ENCODE measurements at regions not wholly inside any gene's neighbourhood (a gene's known extent, or its start where the extent isn't known, plus 50 kb on each side); places are given as distances from the start of the nearest gene placed in this dataset.

- DNase-seq (ENCODE audit: low read depth): no peak
Measured at GRCh38 chr3:109903100-109903499, 565.8 kb upstream of the DPPA4 start.

GRCh38 chr3:109910772-109911171 is 573.4 kb upstream of the DPPA4 start:
- no peak for DNase-seq (ENCODE audit: low read depth)

DNA sequence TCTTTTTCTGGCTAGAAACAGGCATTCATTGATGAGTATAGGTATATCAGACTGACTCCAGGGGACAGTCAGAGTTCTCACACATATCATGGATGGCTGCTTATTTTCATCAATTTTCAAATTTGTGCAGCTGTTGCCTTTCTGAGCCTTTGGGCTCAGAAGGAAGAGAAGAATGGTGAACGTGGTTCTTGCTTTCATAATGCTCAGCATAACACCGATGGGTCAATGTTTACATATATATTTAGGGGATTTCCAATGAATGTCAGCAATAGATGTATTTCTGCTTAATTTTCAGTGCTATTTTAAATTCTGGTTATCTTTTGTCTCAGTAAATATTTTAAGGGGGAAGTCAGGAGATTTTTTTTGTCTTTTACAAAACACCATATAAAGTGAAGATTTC is 581.4 kb upstream of the DPPA4 start:
- DNase-seq (ENCODE audit: low read depth): no peak

DNA sequence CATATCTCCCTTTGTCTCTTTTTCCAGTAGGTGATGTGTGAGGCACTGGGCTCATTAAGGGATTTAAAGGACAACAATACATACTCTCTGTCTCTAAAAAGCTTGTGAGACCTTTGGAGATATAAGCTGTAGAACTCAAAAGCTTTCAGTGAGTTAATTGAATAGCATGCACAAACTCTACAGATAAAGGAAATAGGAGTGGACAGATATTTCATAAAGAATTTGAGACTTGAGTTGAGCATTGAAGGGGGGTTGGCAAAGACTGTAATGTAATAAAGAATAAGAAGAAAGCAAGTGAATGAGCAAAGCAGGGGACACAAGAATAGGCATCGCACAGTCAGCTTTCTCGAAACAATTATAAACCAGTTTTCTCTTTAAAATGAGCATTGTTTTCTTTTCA is 583.4 kb upstream of the DPPA4 start:
- no peak for DNase-seq (ENCODE audit: low read depth)

DNA sequence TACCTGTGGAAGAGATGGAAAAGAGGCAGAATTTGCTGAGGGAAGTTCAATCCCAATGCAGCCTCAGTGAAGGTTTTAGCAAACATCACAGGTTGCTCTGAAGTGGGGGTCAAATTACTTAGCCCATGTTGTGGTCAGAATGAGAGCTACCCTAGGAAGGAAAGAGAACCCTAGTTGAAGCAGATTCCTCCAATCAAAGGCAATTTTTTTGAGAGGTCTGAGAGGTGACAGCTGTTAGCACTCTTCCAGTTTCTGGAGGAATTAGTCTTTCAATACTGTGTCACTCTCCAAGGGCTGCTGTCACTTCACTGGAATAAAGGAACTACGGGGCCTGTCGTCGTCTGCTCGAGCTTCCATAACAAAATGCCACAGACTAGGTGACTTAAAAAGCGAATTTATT is 584.2 kb upstream of the DPPA4 start:
- no peak for DNase-seq (ENCODE audit: low read depth)

DNA sequence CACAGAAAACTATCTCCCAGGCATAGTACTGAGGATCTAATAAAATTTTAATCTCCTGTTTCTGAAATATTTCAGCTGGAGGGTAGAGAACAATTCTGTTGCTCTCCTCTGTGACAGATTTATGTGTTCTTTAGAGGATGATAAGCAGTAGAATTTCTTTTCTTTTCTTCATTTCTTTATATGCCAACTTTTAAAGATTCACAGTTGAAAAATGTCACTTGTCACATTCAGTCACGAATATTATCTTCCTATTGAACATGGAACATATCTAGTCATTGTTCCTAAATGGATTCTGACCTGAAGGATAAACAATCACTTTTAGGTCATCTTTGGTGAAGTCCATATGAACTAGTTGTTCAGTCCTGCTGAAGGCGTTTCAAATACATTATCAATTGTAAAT is 585.5 kb upstream of the DPPA4 start:
- no peak for DNase-seq (ENCODE audit: low read depth)

DNA sequence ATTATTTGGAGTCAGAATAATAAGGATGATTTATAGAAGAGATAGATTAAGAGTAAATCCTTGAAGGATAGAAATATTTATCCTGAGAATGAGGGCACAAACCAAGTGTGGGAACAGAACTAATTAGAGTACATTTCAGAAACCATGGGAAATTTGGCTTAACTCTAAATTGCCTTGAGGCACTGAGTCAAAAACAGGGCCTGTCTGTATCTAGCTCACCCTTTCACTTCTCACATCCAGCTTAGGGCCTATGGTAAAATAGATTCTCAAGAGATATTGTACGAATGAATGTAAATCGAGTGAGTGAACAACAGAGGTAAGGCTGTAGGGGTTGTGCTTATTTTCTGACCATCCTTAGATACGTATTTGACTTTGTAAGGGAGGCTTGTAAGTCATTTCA is 586.1 kb upstream of the DPPA4 start:
- DNase-seq (ENCODE audit: low read depth): peak; percentile 70

DNA sequence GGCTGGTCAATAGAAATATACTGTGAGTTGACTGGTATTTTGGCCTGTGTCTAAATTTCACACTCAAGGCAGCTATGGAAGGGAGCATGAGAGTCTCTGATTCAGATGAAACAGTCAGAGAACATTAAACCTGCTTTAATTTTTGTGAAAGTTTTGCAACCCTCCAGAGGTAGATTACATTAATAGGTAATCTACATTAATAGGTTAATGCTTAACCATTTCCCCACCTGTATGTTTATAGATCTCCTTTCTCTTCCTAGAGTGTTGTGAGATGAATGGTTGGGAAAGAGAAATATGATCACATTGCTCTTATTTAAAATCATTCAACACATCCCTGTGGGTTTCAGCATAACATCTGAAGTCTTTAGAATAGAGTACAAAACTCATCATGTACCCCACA is 586.9 kb upstream of the DPPA4 start:
- DNase-seq (ENCODE audit: low read depth): no peak

- peak; percentile 52 for DNase-seq (ENCODE audit: low read depth)
Measured at GRCh38 chr3:109926376-109926775, 589.0 kb upstream of the DPPA4 start.

DNA sequence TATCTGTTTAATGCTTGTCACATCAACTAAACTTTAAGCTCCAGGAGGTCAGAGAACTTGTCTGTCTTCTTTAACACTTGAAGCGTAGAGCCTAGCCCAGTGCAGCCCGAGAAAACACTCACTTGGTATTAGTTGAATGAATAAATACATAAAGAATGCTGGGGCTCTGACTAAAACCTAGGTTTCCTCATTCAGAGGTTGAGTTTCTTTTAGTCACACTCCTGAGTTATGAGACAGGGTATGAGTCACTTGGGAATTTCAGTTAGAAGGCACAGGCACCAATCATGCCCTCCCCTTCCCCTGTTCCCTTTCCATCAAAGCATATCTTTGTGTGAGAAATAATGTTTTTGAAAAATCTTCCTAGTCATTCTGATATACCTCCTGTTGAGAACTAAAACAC is 589.8 kb upstream of the DPPA4 start:
- peak; percentile 99 for DNase-seq (ENCODE audit: low read depth)

GRCh38 chr3:109927726-109928125 is 590.4 kb upstream of the DPPA4 start:
- peak; percentile 37 for DNase-seq (ENCODE audit: low read depth)

DNA sequence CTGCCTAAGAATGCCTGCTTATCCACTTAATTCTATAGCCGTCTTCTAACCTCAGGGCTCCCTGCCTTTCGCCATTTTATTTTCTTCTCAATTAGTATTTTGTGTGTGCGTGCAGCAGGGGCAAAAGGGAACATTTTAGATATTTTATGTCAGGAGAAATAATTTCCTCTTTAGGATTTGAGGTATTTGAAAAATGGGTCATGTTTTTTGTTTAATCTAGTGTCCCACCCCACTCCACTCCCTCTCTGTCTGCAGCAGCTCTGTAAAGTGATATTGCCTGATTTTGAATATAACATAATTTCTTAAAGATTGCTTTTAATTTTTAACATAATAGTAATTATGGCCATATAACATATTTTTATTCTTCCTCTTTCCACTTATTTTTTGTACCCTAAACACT is 593.2 kb upstream of the DPPA4 start:
- DNase-seq (ENCODE audit: low read depth): peak; percentile 15

DNA sequence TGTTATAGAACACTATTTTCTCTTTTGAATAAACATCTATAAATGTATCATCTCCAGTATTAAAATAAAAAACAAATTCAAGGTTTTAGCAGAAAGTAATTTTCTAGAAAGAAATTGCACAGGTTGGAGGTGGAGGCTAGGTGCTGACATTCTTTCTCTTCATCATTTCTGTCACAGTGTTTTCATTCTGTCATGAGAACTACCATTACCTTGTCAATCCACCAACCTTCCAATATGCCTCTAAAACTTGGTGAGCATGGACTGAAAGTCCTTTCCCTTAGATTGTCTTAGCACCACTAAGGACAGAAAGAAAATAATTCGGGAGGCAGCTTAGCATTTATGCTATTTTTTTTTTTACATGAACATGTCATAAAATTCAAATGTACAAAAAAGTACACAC is 596.2 kb upstream of the DPPA4 start:
- no peak for DNase-seq (ENCODE audit: low read depth)

- DNase-seq (ENCODE audit: low read depth): no peak
Measured at GRCh38 chr3:109939817-109940216, 602.5 kb upstream of the DPPA4 start.

GRCh38 chr3:109943181-109943580 is 605.8 kb upstream of the DPPA4 start:
- no peak for DNase-seq (ENCODE audit: low read depth)

- DNase-seq (ENCODE audit: low read depth): no peak
Measured at GRCh38 chr3:109944836-109945235, 607.5 kb upstream of the DPPA4 start.

- DNase-seq (ENCODE audit: low read depth): no peak
Measured at GRCh38 chr3:109952924-109953323, 615.6 kb upstream of the DPPA4 start.

DNA sequence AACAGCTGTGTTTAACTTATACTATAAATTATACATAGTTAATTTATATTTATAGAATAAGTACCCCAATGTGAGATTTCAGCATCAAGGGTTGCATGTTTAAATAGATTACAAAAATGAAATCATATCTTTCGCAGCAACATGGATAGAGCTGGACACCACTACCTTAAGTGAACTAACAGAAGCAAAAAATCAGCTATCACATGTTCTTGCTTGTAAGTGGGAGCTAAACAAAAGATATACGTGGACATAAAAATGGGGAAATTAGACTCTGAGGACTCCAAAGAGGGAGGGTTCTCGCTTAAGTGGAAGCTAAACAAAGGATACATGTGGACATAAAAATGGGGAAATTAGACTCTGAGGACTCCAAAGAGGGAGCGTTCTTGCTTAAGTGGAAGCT is 626.5 kb upstream of the DPPA4 start:
- no peak for DNase-seq (ENCODE audit: low read depth)

DNA sequence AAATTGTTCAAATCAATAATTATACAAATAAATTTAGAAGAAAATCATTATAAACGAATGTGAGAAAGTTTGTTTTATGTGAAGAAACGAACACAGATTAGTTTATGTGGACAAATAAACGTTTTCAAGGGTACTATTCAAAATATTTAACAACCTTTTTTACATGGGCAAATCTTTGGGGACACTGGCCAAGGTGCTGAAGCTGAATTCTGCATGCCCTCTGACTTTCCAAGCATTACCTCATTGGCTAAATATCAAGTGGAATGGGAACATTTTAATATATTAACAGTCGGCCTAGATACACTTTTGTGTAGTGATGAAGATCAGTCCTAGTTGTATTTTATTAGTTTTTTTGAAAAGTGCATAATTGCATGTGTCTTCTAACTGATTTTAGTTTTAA is 636.4 kb upstream of the DPPA4 start:
- DNase-seq (ENCODE audit: low read depth): no peak

- no peak for DNase-seq (ENCODE audit: low read depth)
Measured at GRCh38 chr3:109977897-109978296, 640.6 kb upstream of the DPPA4 start.

- DNase-seq (ENCODE audit: low read depth): no peak
Measured at GRCh38 chr3:109982201-109982600, 644.9 kb upstream of the DPPA4 start.

GRCh38 chr3:109984976-109985375 is 647.6 kb upstream of the DPPA4 start:
- DNase-seq (ENCODE audit: low read depth): no peak

DNA sequence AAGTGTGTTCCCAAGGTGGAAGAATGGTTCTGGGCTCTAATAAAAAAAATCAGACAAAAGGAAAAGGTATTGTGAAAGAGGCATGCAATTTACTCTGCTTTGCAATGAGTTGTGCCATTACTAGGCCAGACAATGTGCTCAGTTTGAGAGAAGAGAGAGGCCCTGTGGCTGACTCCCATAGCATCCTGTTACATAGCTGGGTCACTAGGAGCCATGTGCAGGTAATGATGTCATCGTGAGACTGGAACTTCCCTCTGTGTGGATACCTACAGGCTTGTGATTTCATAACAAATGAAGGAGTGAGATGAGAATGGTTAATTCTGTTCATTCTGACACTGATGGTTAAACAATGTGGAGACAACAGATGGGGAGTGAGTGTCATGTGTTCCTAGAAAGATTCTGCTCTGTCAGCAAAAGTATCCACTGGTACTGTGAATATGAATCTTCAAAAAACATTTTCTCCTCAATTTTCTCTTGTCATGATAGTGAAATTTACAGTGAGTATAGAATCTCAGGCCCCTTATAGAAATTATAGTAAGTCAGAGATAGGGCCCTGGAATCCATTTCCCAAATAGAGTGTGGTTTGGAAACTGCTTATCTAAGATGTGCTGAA is 648.7 kb upstream of the DPPA4 start:
- no peak for DNase-seq (ENCODE audit: low read depth)

GRCh38 chr3:109994853-109995252 is 657.5 kb upstream of the DPPA4 start:
- peak; percentile 13 for DNase-seq (ENCODE audit: low read depth)

GRCh38 chr3:109995377-109995776 is 658.0 kb upstream of the DPPA4 start:
- DNase-seq (ENCODE audit: low read depth): no peak

All from M059J (cell line).